ENCODE measurements at regions not wholly inside any gene's neighbourhood (a gene's known extent, or its start where the extent isn't known, plus 50 kb on each side); places are given as distances from the start of the nearest gene placed in this dataset.

GRCh38 chr3:56862352-56863062 lies 60.8 kb upstream of the ARHGEF3 start:
- peak; percentile 71 for DNase-seq (ENCODE audit: low read depth)
- TF ChIP-seq CTCF (IDR thresholded peaks at IDR 0.05; ENCODE audit: insufficient read depth, low read depth, low read length), result no peak
- H3K4me3 ChIP-seq (ENCODE audit: low read depth, low read length), result no peak overlapping the region

- no peak for TF ChIP-seq CTCF (IDR thresholded peaks at IDR 0.05; ENCODE audit: insufficient read depth, low read depth, low read length)
- no peak for DNase-seq (ENCODE audit: low read depth)
Observed at GRCh38 chr3:56861511-56861910, 59.8 kb upstream of the ARHGEF3 start.

GRCh38 chr3:56860939-56861338 lies 59.2 kb upstream of the ARHGEF3 start:
- H3K4me3 ChIP-seq (ENCODE audit: low read depth, low read length), result no peak overlapping the region
- no peak for DNase-seq (ENCODE audit: low read depth)
- no peak for TF ChIP-seq CTCF (IDR thresholded peaks at IDR 0.05; ENCODE audit: insufficient read depth, low read depth, low read length)

More at GRCh38 chr3:56861511-56861910, 59.8 kb upstream of the ARHGEF3 start:
- no peak overlapping the region for H3K4me3 ChIP-seq (ENCODE audit: low read depth, low read length)

- no peak overlapping the region for H3K4me3 ChIP-seq (ENCODE audit: low read depth, low read length)
- no peak for DNase-seq (ENCODE audit: low read depth)
- TF ChIP-seq CTCF (IDR thresholded peaks at IDR 0.05; ENCODE audit: insufficient read depth, low read depth, low read length), result no peak
Observed at GRCh38 chr3:56860351-56860750, 58.6 kb upstream of the ARHGEF3 start.

GRCh38 chr3:56858331-56858730 lies 56.6 kb upstream of the ARHGEF3 start:
- H3K4me3 ChIP-seq (ENCODE audit: low read depth, low read length), result no peak overlapping the region
- TF ChIP-seq CTCF (IDR thresholded peaks at IDR 0.05; ENCODE audit: insufficient read depth, low read depth, low read length), result no peak

GRCh38 chr3:56857178-56857577 lies 55.4 kb upstream of the ARHGEF3 start:
- DNase-seq (ENCODE audit: low read depth), result no peak
- TF ChIP-seq CTCF (IDR thresholded peaks at IDR 0.05; ENCODE audit: insufficient read depth, low read depth, low read length), result no peak

More at GRCh38 chr3:56858331-56858730, 56.6 kb upstream of the ARHGEF3 start:
- no peak for DNase-seq (ENCODE audit: low read depth)

GRCh38 chr3:56856752-56857151 lies 55.0 kb upstream of the ARHGEF3 start:
- DNase-seq (ENCODE audit: low read depth), result no peak
- no peak overlapping the region for H3K4me3 ChIP-seq (ENCODE audit: low read depth, low read length)
- TF ChIP-seq CTCF (IDR thresholded peaks at IDR 0.05; ENCODE audit: insufficient read depth, low read depth, low read length), result no peak

More at GRCh38 chr3:56857178-56857577, 55.4 kb upstream of the ARHGEF3 start:
- H3K4me3 ChIP-seq (ENCODE audit: low read depth, low read length), result no peak overlapping the region
